NCI-H69 (cell line): ENCODE measurements at regions not wholly inside any gene's neighbourhood (a gene's known extent, or its start where the extent isn't known, plus 50 kb on each side); places are given as distances from the start of the nearest gene placed in this dataset.
"Not testable (repeated sequence)": the region's sequence is repeated elsewhere in the genome, so short reads cannot be mapped to it uniquely, and the experiment has no call there.

Experiments
- DNase-seq: peaks from one replicate; lab custom pipeline; 2025; lab: John Stamatoyannopoulos, UW

DNA sequence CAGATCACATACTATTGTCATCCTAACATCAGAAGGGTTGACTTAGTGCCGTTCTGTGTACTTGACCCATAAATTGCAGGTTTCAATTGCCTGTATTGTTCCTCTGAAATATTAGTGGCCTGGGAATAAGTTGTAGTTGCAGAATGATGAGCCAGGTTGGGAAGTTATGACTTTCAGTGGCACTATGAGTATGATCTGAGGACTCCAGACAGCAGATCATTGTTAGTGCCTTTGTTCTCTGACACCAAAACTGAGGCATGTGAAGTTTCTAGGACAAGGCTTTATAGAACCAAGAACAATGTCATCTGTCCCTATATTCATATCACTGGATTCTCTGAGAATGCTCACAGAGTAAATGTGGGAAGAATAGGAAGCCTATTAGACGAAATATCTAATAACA is 403.7 kb downstream of the STK39 start:
- peak; percentile 16 for DNase-seq

DNA sequence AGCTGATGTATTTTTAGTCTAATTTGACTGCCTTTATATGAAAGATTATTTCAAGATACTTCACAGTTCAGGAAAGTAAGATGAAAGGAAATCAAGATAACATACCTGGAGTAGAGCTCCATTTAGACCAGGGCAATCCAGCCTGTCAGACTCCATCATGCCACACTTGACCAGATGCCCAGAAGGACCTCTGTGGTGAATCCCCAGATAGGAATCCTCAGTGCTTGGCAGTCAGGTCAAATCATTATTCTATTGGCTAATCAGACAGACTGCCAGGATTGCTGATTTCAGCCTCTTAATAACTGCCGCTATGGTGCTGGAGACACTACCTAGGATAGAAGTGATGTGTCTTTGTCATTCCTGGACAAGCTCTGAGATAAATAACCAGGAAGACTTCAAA is 404.2 kb downstream of the STK39 start:
- peak; percentile 16 for DNase-seq

DNA sequence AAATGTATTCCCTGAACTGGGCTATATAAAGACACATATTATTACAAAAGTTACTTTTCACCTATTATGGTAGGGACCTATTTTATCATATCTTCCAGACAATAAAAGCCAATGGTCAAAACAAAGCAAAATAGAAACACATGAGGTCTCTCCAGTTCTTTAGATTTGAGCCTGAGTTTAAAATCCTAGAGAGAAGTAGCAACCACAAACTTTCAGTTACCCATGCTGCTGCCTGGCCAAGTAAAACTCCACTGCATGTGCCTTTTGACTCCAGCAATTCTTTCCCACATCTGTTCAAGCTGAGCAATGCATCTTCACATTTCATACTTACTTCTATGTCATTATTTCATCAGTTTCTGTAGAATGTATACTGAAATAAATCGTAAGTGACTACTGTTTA is 405.3 kb downstream of the STK39 start:
- no peak for DNase-seq

GRCh38 chr2:167835290-167835689 is 412.1 kb downstream of the STK39 start:
- DNase-seq = not testable (repeated sequence)

GRCh38 chr2:167834707-167835106 is 412.7 kb downstream of the STK39 start:
- no peak for DNase-seq

DNA sequence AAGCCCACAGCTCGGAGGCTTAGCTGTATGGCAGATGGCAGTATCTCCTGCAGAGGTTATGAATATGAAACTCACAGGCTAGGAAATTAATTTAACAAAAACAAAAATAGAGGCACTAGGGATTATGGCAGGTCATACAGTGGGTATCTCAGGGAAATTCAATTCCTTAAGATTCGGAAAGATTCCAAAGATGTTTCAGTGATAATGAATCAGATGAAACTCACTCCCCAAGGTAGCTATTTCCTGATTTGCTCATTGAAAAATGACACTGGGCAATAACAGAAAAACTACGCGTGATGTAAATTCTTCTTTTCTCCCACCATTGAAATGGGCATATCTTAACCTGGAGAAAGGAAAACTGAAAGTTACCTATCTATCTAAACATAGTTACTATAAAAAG is 414.1 kb downstream of the STK39 start:
- no peak for DNase-seq

DNA sequence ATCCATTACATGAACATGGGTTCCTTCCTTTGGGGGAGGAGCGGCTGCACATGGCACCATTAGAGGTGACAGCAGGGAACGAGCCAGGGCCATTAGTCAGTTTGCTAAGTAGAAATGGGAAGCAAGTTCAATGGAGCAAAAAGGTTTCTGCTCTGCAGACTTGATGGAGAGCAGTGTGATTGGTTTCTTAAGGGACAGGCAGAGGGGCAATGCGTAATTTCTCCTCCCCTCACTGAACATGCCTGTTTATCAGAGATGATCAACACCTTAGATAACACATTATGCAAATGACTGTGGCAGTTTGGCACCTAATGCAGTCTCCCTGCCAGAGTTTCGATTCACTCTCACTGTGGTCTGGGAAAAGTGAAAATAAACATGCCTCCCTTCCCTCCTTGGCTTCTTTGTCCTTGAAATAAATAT is 414.5 kb downstream of the STK39 start:
- peak; percentile 69 for DNase-seq

DNA sequence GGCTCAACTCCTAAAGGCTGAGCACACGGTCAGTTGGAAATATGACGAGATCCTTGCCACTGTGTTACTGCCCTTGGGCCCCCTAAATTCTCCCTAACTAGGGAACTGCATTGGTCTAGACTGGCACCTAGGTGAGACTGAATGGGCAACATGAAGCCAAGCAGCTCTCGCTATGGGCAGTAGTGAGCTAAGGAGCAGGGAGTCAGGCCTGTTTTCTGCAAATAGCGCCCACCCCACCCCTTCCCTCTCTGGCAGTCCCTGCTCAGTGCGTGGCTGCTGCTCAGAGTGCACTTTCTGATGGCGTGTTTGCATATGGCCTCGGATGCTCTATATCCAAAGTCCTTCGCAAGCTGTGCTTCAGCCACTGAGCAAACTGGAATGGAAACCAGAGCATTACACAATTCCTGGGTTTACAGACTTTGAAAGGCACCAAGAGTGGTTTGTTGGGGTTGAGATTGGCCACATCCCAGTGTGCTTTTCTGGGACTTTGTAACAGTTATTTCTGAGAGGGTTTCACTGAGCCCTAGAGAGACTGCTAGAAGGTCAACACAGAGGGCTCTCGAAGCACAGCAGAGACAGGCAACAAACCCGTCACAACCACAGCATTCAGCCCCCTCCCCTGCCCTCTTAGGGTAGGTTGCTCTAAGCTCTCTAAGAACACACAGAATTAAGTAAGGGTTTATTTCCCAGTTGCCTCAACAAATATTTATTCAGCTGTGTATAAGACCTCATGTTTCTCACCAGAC is 419.9 kb downstream of the STK39 start:
- peak; percentile 20 for DNase-seq

- DNase-seq = no peak
Observed at GRCh38 chr2:167826906-167827305, 420.5 kb downstream of the STK39 start.

GRCh38 chr2:167825664-167826063 is 421.7 kb downstream of the STK39 start:
- DNase-seq = no peak

DNA sequence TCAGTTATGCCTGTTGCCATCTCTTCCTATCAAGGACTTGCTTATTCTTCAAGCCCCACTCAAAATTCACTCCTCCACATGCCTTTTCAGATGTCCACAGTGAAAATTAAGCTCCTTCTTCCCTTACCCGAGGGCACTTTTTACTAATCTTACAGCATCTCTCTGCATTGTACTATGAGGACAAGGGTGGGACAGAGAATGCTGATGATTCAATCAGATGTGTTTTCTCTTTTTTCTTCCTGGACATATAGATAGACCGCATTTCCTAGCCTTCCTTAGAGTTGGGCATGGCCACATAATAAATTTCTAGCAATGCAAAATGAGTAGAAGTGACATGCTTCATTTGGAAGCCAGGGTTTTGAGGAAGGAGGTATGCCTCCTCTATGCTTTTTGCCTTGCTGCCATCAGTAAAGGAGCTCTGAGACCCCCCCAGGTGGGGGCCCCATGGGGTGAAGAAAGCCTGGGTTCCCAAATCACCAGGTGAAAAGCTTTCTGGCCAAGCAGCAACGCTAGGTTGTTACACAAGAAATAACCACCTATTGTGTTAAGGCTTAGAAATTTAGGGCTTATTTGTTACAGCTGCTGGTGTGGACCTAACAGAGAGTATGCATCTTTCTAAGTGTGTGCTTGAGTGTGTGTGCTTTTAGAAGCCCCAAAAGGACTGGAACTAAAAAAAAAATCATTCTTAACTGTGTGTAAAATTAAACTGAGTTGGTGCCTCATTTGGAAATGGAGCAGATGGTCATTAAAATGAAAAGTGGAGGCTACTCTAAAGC is 424.5 kb downstream of the STK39 start:
- no peak for DNase-seq

- DNase-seq = no peak
Observed at GRCh38 chr2:167820488-167820887, 426.9 kb downstream of the STK39 start.

- DNase-seq = no peak
Observed at GRCh38 chr2:167818521-167818920, 428.9 kb downstream of the STK39 start.

- no peak for DNase-seq
Observed at GRCh38 chr2:167817908-167818307, 429.5 kb downstream of the STK39 start.

- DNase-seq = no peak
Observed at GRCh38 chr2:167817422-167817821, 430.0 kb downstream of the STK39 start.

DNA sequence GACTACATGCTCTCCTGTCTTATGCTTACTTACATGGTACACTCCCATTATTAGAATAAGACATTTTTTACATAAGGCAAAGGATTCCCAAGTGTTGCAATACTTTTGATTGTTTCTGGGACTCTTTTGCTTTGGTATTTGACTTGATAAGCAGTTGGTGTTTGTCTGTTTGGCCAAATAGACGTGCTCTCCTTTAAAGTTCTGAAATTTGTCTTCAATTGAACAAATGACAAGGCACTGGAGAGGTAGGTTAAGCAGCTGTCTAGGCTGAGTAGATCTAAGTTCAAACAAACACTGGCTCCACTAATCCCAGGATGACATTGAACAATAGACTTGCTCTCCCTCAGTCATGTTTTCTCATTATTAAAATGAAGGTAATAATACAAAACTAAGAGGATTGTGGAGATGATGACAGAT is 430.5 kb downstream of the STK39 start:
- no peak for DNase-seq

GRCh38 chr2:167814881-167815718 is 432.3 kb downstream of the STK39 start:
- DNase-seq = no peak

DNA sequence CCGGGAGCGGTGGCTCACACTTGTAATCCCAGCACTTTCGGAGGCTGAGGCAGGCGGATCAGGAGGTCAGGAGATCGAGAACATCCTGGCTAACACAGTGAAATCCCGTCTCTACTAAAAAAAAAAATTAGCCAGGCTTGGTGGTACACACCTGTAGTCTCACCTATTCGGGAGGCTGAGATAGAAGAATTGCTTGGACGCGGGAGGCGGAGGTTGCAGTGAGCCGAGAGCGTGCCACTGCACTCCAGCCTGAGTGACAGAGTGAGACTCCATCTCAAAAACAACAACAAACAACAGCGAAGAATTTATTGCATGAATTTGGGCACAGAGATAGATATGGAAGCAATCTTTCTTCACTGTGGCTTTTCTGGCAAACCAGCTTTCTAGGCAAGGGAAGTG is 432.9 kb downstream of the STK39 start:
- DNase-seq = not testable (repeated sequence)

DNA sequence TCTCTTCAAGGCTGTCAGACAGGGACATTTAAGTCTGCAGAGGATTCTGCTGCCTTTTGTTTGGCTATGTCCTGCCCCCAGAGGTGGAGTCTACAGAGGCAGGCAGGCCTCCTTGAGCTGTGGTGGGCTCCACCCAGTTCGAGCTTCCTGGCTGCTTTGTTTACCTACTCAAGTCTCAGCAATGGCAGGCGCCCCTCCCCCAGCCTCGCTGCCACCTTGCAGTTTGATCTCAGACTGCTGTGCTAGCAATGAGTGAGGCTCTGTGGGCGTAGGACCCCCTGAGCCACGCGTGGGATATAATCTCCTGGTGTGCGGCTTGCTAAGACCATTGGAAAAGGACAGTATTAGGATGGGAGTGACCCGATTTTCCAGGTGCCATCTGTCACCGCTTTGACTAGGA is 437.6 kb downstream of the STK39 start:
- DNase-seq = not testable (repeated sequence)

- DNase-seq = no peak
Observed at GRCh38 chr2:167803449-167803988, 443.9 kb downstream of the STK39 start.

- DNase-seq = no peak
Observed at GRCh38 chr2:167794554-167795255, 452.7 kb downstream of the STK39 start.

DNA sequence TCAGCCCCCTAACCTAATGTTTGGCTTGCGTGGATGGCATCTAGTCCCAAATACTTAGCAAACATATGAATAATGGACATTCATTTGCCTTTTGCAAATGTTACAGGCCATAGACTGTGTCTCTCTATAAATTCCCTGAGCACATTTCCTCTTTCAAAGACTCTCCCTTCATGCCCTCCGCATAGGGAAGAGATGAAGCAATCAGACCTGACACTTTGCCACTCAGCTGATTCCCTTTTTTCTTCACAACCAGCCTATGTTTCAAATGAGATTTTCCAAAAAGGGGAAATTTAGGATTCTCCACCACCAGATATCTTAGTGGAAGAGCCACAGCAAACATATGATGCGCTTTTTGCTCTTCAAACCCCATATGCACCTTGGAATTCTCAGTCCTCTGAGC is 453.7 kb downstream of the STK39 start:
- DNase-seq = no peak
